Testis (tissue), 2 donors: ENCODE measurements at regions not wholly inside any gene's neighbourhood (a gene's known extent, or its start where the extent isn't known, plus 50 kb on each side); places are given as distances from the start of the nearest gene placed in this dataset.

Source experiments
- POLR2A ChIP-seq: fragments of 450-650 bp; IDR thresholded peaks from one replicate; pipeline ENCODE4 v1.6.1; 2017; ENCODE audit warnings: antibody characterized with exemption, mild to moderate bottlenecking, moderate library complexity
- TF ChIP-seq, protein P1 (sequence below), 3 experiments: fragments of 450-650 bp in 2 of 3; fragments of 200-600 bp in 1 of 3; sonication (generic) in 1 of 3; IDR thresholded peaks; one replicate each; pipeline ENCODE4 v1.5.1; 2016 to 2019; ENCODE audit warnings: antibody characterized with exemption in 3 of 3, mild to moderate bottlenecking in 2 of 3, moderate library complexity in 1 of 3

GRCh38 chr10:130487566-130487965 is 351.4 kb downstream of the GLRX3 start:
- TF ChIP-seq POLR2A: no peak
- TF ChIP-seq, protein P1, sequence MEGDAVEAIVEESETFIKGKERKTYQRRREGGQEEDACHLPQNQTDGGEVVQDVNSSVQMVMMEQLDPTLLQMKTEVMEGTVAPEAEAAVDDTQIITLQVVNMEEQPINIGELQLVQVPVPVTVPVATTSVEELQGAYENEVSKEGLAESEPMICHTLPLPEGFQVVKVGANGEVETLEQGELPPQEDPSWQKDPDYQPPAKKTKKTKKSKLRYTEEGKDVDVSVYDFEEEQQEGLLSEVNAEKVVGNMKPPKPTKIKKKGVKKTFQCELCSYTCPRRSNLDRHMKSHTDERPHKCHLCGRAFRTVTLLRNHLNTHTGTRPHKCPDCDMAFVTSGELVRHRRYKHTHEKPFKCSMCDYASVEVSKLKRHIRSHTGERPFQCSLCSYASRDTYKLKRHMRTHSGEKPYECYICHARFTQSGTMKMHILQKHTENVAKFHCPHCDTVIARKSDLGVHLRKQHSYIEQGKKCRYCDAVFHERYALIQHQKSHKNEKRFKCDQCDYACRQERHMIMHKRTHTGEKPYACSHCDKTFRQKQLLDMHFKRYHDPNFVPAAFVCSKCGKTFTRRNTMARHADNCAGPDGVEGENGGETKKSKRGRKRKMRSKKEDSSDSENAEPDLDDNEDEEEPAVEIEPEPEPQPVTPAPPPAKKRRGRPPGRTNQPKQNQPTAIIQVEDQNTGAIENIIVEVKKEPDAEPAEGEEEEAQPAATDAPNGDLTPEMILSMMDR (IDR thresholded peaks at IDR 0.05): no peak
